ENCODE measurements at regions not wholly inside any gene's neighbourhood (a gene's known extent, or its start where the extent isn't known, plus 50 kb on each side); places are given as distances from the start of the nearest gene placed in this dataset.

DNA sequence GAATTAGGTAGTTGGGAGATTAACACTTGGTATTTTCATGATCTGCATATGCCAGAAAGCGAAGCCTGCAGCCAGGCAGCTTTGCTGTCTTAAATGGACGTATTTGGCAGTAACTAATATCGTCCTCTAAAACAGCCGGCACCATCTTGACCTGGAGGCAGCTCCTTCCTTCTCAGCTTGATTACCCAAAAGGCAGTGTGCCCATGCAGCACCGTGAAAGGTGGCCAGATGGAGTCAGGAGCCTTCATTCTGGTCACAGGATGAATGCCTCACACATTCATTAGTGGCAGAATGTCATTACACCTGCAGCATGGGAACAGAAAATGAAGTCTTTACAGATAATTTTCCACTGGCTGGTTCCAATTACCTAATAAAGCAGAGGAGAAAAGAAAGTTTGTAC, 59.0 kb upstream of the FLT1 start:
- Mint-ChIP-seq H3K27ac (no peak overlapping the region), H3K27me3 (peaks cover 5% of the 10 kb centered on the region), H3K4me3 (no peak overlapping the region), H3K9me3 (no peaks in the 10 kb centered on the region), H3K36me3 (ENCODE audit: low read depth) (no peaks in the 10 kb centered on the region), H3K4me1 (no peaks in the 10 kb centered on the region)
- ATAC-seq (ENCODE audit: low read depth) (no peak), DNase-seq (no peak)
- POLR2A ChIA-PET, result interaction anchor here (0.6 kb wide), 1 partner anchor 105 kb away, joined by 5 read pairs; the partner anchor contains the start of gene POMP
- intact Hi-C loops (cut with micrococcal nuclease), result no loop called here
- TF ChIP-seq, protein P1, sequence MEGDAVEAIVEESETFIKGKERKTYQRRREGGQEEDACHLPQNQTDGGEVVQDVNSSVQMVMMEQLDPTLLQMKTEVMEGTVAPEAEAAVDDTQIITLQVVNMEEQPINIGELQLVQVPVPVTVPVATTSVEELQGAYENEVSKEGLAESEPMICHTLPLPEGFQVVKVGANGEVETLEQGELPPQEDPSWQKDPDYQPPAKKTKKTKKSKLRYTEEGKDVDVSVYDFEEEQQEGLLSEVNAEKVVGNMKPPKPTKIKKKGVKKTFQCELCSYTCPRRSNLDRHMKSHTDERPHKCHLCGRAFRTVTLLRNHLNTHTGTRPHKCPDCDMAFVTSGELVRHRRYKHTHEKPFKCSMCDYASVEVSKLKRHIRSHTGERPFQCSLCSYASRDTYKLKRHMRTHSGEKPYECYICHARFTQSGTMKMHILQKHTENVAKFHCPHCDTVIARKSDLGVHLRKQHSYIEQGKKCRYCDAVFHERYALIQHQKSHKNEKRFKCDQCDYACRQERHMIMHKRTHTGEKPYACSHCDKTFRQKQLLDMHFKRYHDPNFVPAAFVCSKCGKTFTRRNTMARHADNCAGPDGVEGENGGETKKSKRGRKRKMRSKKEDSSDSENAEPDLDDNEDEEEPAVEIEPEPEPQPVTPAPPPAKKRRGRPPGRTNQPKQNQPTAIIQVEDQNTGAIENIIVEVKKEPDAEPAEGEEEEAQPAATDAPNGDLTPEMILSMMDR (IDR thresholded peaks at IDR 0.05), result no peak
- CTCF ChIA-PET, result interaction anchor here (0.8 kb wide), 1 partner anchor 11 kb away, joined by 3 read pairs; no protein-coding TSS in a partner anchor

DNA sequence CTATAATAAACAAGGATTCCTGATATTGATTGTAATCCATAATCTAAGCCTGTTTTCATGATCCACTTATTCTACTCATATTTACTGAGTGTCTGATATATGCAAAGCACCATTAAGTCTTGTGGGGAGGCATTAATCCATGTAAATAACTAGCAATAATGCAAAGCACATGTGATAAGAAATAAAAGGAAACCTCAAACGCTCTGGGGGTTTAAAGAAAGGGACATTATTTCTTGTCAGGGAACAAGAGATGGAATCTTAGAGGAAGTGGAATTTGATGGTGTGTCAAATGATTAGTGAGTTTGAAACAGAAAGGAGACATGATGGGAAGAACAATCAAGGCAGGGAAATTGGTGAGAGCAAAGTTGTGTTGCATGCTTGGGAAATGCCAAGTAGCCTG, 57.4 kb upstream of the FLT1 start:
- Mint-ChIP-seq H3K36me3 (ENCODE audit: low read depth) (no peaks in the 10 kb centered on the region), H3K4me1 (no peaks in the 10 kb centered on the region), H3K9me3 (no peaks in the 10 kb centered on the region), H3K27ac (no peak overlapping the region), H3K4me3 (no peak overlapping the region), H3K27me3 (peaks cover 16% of the 10 kb centered on the region)
- DNase-seq (no peak), ATAC-seq (ENCODE audit: low read depth) (no peak)
- intact Hi-C loops (cut with micrococcal nuclease), result no loop called here
- CTCF ChIA-PET, result no interaction called here
- POLR2A ChIA-PET, result no interaction called here
- TF ChIP-seq, protein P1 (IDR thresholded peaks at IDR 0.05), result no peak

DNA sequence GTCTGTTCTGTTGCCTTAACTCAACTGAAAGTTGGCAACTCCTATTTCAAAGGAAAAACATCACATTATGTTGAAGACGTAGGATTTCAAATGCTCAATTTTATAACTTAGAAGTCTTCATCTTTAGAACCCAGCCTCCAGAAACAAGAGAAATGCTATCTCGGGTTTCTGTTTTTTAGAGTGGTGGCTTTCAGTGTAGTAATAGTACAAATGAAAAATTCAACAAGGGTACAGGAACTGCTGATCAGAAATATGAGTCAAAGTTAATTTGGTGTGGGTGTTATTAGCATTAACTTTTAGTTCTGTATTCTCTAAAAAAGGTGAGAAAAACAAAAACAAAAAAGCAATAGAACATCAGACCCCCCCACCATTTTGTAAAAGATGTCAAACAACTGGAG, 56.6 kb upstream of the FLT1 start:
- ChIA-PET POLR2A (no interaction called here), CTCF (no interaction called here)
- DNase-seq (no peak), ATAC-seq (ENCODE audit: low read depth) (no peak)
- H3K4me3 Mint-ChIP-seq, result no peak overlapping the region
- TF ChIP-seq, protein P1 (IDR thresholded peaks at IDR 0.05), result no peak
- H3K27ac Mint-ChIP-seq, result no peak overlapping the region
- no peaks in the 10 kb centered on the region for H3K9me3 Mint-ChIP-seq
- no peaks in the 10 kb centered on the region for H3K36me3 Mint-ChIP-seq (ENCODE audit: low read depth)
- no peaks in the 10 kb centered on the region for H3K4me1 Mint-ChIP-seq
- intact Hi-C loops (cut with micrococcal nuclease), result no loop called here
- H3K27me3 Mint-ChIP-seq, result peaks cover 16% of the 10 kb centered on the region

DNA sequence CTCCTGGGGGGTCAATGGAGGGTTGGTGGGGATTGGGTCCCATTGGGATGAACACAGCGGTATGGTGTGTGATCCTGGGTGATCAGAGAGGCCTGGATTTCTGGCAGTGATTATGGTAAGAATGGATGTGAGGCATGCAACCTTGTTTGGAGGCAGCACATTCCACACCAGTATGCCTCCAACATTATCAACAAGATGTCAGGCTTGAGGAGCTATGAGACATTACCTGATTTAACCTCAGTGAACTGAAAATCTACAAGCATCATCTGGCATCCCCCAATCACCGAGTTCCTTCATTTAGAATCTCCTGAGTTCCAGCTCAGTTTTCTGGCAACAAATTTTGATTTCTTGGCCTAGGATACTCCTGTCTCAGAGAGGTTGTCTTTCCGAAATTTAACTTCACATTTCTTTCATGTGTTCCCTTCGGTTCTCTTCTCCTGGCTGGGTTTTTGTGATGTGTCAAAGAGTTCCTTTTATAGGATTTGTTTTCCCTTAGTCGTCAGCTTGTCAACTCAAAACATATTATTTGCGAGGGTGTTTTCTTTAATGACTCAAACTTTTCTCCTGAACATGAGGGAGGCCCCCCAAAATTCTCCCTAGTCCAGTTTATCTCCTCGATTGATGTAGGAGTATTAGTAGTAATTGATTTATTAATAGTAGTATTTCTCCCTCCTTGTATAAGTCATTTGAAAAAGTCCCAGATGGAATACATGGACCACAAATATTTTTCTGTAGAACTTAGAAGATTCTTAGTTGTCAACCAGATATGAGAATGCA, 56.0 kb upstream of the FLT1 start:
- no peak for DNase-seq
- CTCF ChIA-PET, result no interaction called here
- intact Hi-C loops (cut with micrococcal nuclease), result no loop called here
- Mint-ChIP-seq H3K4me1 (no peaks in the 10 kb centered on the region), H3K27me3 (peaks cover 16% of the 10 kb centered on the region), H3K4me3 (no peak overlapping the region), H3K27ac (no peak overlapping the region), H3K36me3 (ENCODE audit: low read depth) (no peaks in the 10 kb centered on the region), H3K9me3 (no peaks in the 10 kb centered on the region)
- no peak for ATAC-seq (ENCODE audit: low read depth)
- TF ChIP-seq, protein P1 (IDR thresholded peaks at IDR 0.05), result no peak
- POLR2A ChIA-PET, result no interaction called here

DNA sequence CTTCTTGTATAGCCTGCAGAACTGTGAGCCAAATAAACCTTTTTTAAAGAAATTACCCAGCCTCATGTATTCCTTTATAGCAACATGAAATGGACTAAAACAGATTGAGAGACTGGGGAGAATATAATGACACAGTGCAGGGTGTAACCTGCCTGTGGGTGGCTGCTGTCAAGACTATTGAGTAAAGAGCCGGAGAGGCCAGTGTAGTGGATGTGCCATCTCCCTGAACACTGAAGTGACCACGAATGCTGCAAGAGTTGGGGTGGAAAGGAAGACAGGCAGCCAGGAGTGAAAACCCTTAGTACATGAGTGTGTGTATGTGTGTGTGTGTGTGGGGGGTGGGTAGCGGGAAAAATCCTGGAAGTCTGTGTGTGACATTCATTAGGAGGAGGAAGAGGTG, 55.2 kb upstream of the FLT1 start:
- no peaks in the 10 kb centered on the region for H3K36me3 Mint-ChIP-seq (ENCODE audit: low read depth)
- no peaks in the 10 kb centered on the region for H3K4me1 Mint-ChIP-seq
- CTCF ChIA-PET, result no interaction called here
- TF ChIP-seq, protein P1 (IDR thresholded peaks at IDR 0.05), result no peak
- H3K4me3 Mint-ChIP-seq, result no peak overlapping the region
- peaks cover 14% of the 10 kb centered on the region for H3K27me3 Mint-ChIP-seq
- ATAC-seq (ENCODE audit: low read depth) (no peak), DNase-seq (no peak)
- H3K9me3 Mint-ChIP-seq, result no peaks in the 10 kb centered on the region
- H3K27ac Mint-ChIP-seq, result no peak overlapping the region
- POLR2A ChIA-PET, result no interaction called here
- intact Hi-C loops (cut with micrococcal nuclease), result no loop called here

Data from activated B cell treated with CpG ODN at 0.5 μM for 24 hours (primary cell).